ENCODE measurements at regions not wholly inside any gene's neighbourhood (a gene's known extent, or its start where the extent isn't known, plus 50 kb on each side); places are given as distances from the start of the nearest gene placed in this dataset.

DNA sequence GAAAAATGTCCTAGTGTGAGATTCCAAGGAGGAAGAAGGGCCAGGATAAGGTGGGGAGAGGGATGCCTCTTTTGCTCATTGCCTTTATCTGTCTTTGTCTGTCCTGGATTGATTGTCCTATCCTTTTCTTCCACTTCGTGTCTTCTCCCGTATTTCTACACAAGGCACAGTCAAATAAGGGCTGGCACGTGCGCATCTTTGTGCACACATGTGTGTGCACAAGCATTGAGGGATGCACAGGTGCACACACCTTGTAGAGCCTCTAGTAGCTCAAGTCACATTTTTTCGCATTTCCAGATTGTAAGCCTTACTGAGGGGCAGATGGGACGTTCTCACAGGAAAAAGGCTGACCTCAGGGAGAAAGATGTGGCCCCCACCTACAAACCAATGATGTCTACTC, 170.2 kb upstream of the TNP1 start:
- TF ChIP-seq CTCF (conservative IDR thresholded peaks at IDR 0.05 in 1 of 2, IDR thresholded peaks at IDR 0.05 in 1 of 2; ENCODE audit: extremely low read depth in 1 of 2, insufficient read depth in 1 of 2, low read depth in 1 of 2, low read length in 2 of 2) (no peak), EZH2 (IDR thresholded peaks at IDR 0.05; ENCODE audit: borderline replicate concordance, low read length) (no peak)
